H9 (cell line): ENCODE measurements at regions not wholly inside any gene's neighbourhood (a gene's known extent, or its start where the extent isn't known, plus 50 kb on each side); places are given as distances from the start of the nearest gene placed in this dataset.

Source experiments
- DNase-seq: peaks from one replicate; pipeline ENCODE4 v3.0.0-alpha.2; 2017
- H2AFZ ChIP-seq: one replicate; pipeline ENCODE4 v1.6.1; 2013; ENCODE audit warnings: mild to moderate bottlenecking, low read length, control low read depth, moderate library complexity
- H2AK5ac ChIP-seq: 2 replicates; pipeline ENCODE4 v1.6.1; 2013; ENCODE audit warnings: low read length, control low read depth, mixed read lengths; ENCODE audit not compliant: insufficient read length
- H2BK120ac ChIP-seq: one replicate; pipeline ENCODE4 v1.6.1; 2013; ENCODE audit warnings: low read depth, mild to moderate bottlenecking, low read length, control low read depth, inconsistent platforms; ENCODE audit not compliant: poor library complexity, severe bottlenecking
- H2BK12ac ChIP-seq: 2 replicates; pipeline ENCODE4 v1.6.1; 2013; ENCODE audit warnings: low read length, control low read depth, mixed read lengths, low read depth; ENCODE audit not compliant: insufficient read length
- H2BK15ac ChIP-seq: 2 replicates; pipeline ENCODE4 v1.6.1; 2013; ENCODE audit warnings: low read depth, low read length, control low read depth
- H2BK20ac ChIP-seq: one replicate; pipeline ENCODE4 v1.6.1; 2013; ENCODE audit warnings: low read depth, mild to moderate bottlenecking, low read length, control low read depth, inconsistent platforms; ENCODE audit not compliant: poor library complexity, severe bottlenecking
- H2BK5ac ChIP-seq: 2 replicates; pipeline ENCODE4 v1.6.1; 2013; ENCODE audit warnings: low read length, control low read depth, mixed read lengths; ENCODE audit not compliant: insufficient read length
- H3K14ac ChIP-seq: 2 replicates; pipeline ENCODE4 v1.6.1; 2013; ENCODE audit warnings: low read length, control low read depth; ENCODE audit not compliant: insufficient read depth
- H3K18ac ChIP-seq: 2 replicates; pipeline ENCODE4 v1.6.1; 2013; ENCODE audit warnings: low read depth, mild to moderate bottlenecking, mixed read lengths, low read length, control low read depth; ENCODE audit not compliant: insufficient read length
- H3K23ac ChIP-seq: 2 replicates; pipeline ENCODE4 v1.6.1; 2013; ENCODE audit warnings: low read length, control low read depth, mixed read lengths, low read depth; ENCODE audit not compliant: insufficient read length
- H3K23me2 ChIP-seq: 2 replicates; pipeline ENCODE4 v1.6.1; 2013; ENCODE audit warnings: low read depth, mild to moderate bottlenecking, mixed read lengths, low read length, control low read depth; ENCODE audit not compliant: insufficient read length, poor library complexity, severe bottlenecking
- H3K27ac ChIP-seq: 2 replicates; pipeline ENCODE4 v1.5.1; 2013; ENCODE audit warnings: low read length, control low read depth, mixed read lengths, low read depth; ENCODE audit not compliant: insufficient read length
- H3K27me3 ChIP-seq: 2 replicates; pipeline ENCODE4 v1.6.1; 2013; ENCODE audit warnings: low read length, control low read depth, inconsistent platforms; ENCODE audit not compliant: insufficient read depth
- H3K4ac ChIP-seq: 2 replicates; pipeline ENCODE4 v1.6.1; 2013; ENCODE audit warnings: low read depth, mild to moderate bottlenecking, control low read depth, inconsistent platforms, low read length, moderate library complexity
- H3K4me1 ChIP-seq: 2 replicates; pipeline ENCODE4 v1.6.1; 2013; ENCODE audit warnings: low read length, control low read depth, inconsistent platforms; ENCODE audit not compliant: insufficient read depth
- H3K4me2 ChIP-seq: 2 replicates; pipeline ENCODE4 v1.6.1; 2013; ENCODE audit warnings: low read length, control low read depth, mixed read lengths; ENCODE audit not compliant: insufficient read length, insufficient read depth
- H3K56ac ChIP-seq: 2 replicates; pipeline ENCODE4 v1.6.1; 2013; ENCODE audit warnings: low read depth, mild to moderate bottlenecking, mixed read lengths, low read length, control low read depth; ENCODE audit not compliant: insufficient read length
- H3K79me1 ChIP-seq: 2 replicates; pipeline ENCODE4 v1.6.1; 2013; ENCODE audit warnings: low read depth, mild to moderate bottlenecking, moderate library complexity, low read length, control low read depth, inconsistent platforms; ENCODE audit not compliant: insufficient read depth, poor library complexity, severe bottlenecking
- H3K79me2 ChIP-seq: 2 replicates; pipeline ENCODE4 v1.6.1; 2013; ENCODE audit warnings: low read length, control low read depth, inconsistent platforms; ENCODE audit not compliant: insufficient read depth
- H3K9ac ChIP-seq: 2 replicates; pipeline ENCODE4 v1.6.1; 2013; ENCODE audit warnings: low read length, control low read depth, mixed read lengths; ENCODE audit not compliant: insufficient read length; ENCODE audit errors: extremely low read depth
- H3K9me3 ChIP-seq: one replicate; pipeline ENCODE4 v1.6.1; 2013; ENCODE audit warnings: low read depth, low read length, inconsistent platforms; ENCODE audit not compliant: control insufficient read depth
- H3T11ph ChIP-seq: one replicate; pipeline ENCODE4 v1.6.1; 2013; ENCODE audit warnings: mild to moderate bottlenecking, low read length, control low read depth, inconsistent platforms
- H4K20me1 ChIP-seq: one replicate; pipeline ENCODE4 v1.6.1; 2013; ENCODE audit not compliant: control insufficient read depth, insufficient read length, insufficient read depth
- H4K5ac ChIP-seq: 2 replicates; pipeline ENCODE4 v1.6.1; 2013; ENCODE audit warnings: low read depth, mild to moderate bottlenecking, mixed read lengths, low read length, control low read depth; ENCODE audit not compliant: insufficient read length
- H4K8ac ChIP-seq: replicated peaks from 2 replicates; pipeline ENCODE4 v1.6.1; 2013; ENCODE audit warnings: low read length, control low read depth, mixed read lengths, low read depth; ENCODE audit not compliant: insufficient read length
- H4K91ac ChIP-seq: 2 replicates; pipeline ENCODE4 v1.6.1; 2013; ENCODE audit warnings: low read depth, mild to moderate bottlenecking, moderate library complexity, mixed read lengths, low read length, control low read depth; ENCODE audit not compliant: insufficient read length
- H3K27ac Mint-ChIP-seq, 3 experiments: 2 replicates in 2 of 3; 3 replicates in 1 of 3; pipeline ENCODE4 v1.8.0; 2020 to 2021; ENCODE audit warnings: mixed read lengths in 3 of 3, mild to moderate bottlenecking in 1 of 3, moderate library complexity in 1 of 3
- H3K27me3 Mint-ChIP-seq: 2 replicates; pipeline ENCODE4 v1.8.0; 2021; ENCODE audit warnings: low read depth, mild to moderate bottlenecking, moderate library complexity, mixed read lengths
- H3K36me3 Mint-ChIP-seq, 3 experiments: 2 replicates in 2 of 3; 3 replicates in 1 of 3; pipeline ENCODE4 v1.8.0; 2020 to 2021; ENCODE audit warnings: low read depth in 3 of 3, mixed read lengths in 3 of 3; ENCODE audit not compliant: insufficient read depth in 1 of 3
- H3K4me1 Mint-ChIP-seq, 2 experiments: 2 replicates each; pipeline ENCODE4 v1.8.0; 2020; ENCODE audit warnings: mixed read lengths in 2 of 2
- H3K4me3 Mint-ChIP-seq, 2 experiments: 2 replicates in 1 of 2; 3 replicates in 1 of 2; pipeline ENCODE4 v1.8.0; 2020 to 2021; ENCODE audit warnings: mild to moderate bottlenecking in 2 of 2, mixed read lengths in 2 of 2, moderate library complexity in 1 of 2
- H3K9me3 Mint-ChIP-seq, 2 experiments: 2 replicates in 1 of 2; 3 replicates in 1 of 2; pipeline ENCODE4 v1.8.0; 2020; ENCODE audit warnings: mild to moderate bottlenecking in 2 of 2, mixed read lengths in 2 of 2, moderate library complexity in 1 of 2
- WGBS: extraction: QIAGEN DNeasy Blood & Tissue Kit; methylation state at CpG from one replicate; pipeline ENCODE4 v1.1.7; 2013; ENCODE audit warnings: missing lambda C conversion rate, low lambda C conversion rate, mixed read lengths; ENCODE audit not compliant: insufficient read length; ENCODE audit errors: extremely low coverage; 5-methylcytosine and 5-hydroxymethylcytosine counted together
- TF ChIP-seq, protein P1 (sequence below): fragments of 200-600 bp; sonication (generic); conservative IDR thresholded peaks from 3 replicates; pipeline ENCODE4 v1.8.0; 2021; ENCODE audit warnings: antibody characterized with exemption, mild to moderate bottlenecking

DNA sequence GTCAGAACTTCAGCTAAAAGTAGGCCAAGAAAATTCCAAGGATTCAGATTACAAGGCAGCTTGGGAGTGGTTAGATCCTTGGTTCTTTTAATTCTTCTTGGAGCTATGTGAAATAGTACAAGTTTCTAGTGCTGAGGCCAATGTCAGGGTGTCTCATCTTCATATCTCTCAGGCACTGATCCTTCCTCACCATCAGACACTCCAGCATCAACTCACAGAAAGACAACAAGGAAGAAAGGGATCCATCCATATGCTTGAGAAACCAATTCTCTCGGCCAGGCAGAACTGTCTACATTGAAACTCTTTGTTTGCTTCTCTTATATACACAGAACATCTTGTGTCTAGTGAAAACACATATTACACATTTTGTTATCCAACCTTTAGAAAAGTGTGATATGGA, 362.1 kb upstream of the CCNH start:
- H3K4me2 ChIP-seq = no peak overlapping the region
- no peak overlapping the region for H3K23ac ChIP-seq
- no peaks in the 10 kb centered on the region for H3K9me3 ChIP-seq
- H3K23me2 ChIP-seq = no peaks in the 10 kb centered on the region
- H3K14ac ChIP-seq = no peak overlapping the region
- no peak overlapping the region for H3K27ac Mint-ChIP-seq
- no peak overlapping the region for H3K4ac ChIP-seq
- no peaks in the 10 kb centered on the region for H3K9me3 Mint-ChIP-seq
- H3K4me1 Mint-ChIP-seq = peaks cover 11 to 15% of the 10 kb centered on the region in 2 experiments
- no peak overlapping the region for H2BK120ac ChIP-seq
- H4K8ac ChIP-seq = no peak overlapping the region
- H2BK15ac ChIP-seq = no peak overlapping the region
- no peaks in the 10 kb centered on the region; the same call in 1 of the 2 replicates for H3K27me3 Mint-ChIP-seq
- H2AK5ac ChIP-seq = no peak overlapping the region
- H3K4me3 Mint-ChIP-seq = no peak overlapping the region
- no peaks in the 10 kb centered on the region for H4K20me1 ChIP-seq
- no peak overlapping the region for H2BK20ac ChIP-seq
- H2AFZ ChIP-seq = no peak overlapping the region
- H4K5ac ChIP-seq = no peak overlapping the region
- H3K79me1 ChIP-seq = no peaks in the 10 kb centered on the region
- H3T11ph ChIP-seq = no peak overlapping the region
- no peak overlapping the region for H3K9ac ChIP-seq
- DNase-seq = no peak
- no peak overlapping the region for H4K91ac ChIP-seq
- no peak overlapping the region for H2BK5ac ChIP-seq
- H3K36me3 Mint-ChIP-seq = no peaks in the 10 kb centered on the region
- no peaks in the 10 kb centered on the region for H3K79me2 ChIP-seq
- no CpG with 5 or more reads among the region's 1 CpG for WGBS
- no peaks in the 10 kb centered on the region for H3K27me3 ChIP-seq
- H3K56ac ChIP-seq = no peak overlapping the region
- H2BK12ac ChIP-seq = no peak overlapping the region
- no peak overlapping the region for H3K18ac ChIP-seq
- H3K27ac ChIP-seq = no peak overlapping the region
- TF ChIP-seq, protein P1, sequence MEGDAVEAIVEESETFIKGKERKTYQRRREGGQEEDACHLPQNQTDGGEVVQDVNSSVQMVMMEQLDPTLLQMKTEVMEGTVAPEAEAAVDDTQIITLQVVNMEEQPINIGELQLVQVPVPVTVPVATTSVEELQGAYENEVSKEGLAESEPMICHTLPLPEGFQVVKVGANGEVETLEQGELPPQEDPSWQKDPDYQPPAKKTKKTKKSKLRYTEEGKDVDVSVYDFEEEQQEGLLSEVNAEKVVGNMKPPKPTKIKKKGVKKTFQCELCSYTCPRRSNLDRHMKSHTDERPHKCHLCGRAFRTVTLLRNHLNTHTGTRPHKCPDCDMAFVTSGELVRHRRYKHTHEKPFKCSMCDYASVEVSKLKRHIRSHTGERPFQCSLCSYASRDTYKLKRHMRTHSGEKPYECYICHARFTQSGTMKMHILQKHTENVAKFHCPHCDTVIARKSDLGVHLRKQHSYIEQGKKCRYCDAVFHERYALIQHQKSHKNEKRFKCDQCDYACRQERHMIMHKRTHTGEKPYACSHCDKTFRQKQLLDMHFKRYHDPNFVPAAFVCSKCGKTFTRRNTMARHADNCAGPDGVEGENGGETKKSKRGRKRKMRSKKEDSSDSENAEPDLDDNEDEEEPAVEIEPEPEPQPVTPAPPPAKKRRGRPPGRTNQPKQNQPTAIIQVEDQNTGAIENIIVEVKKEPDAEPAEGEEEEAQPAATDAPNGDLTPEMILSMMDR = no peak
- no peaks in the 10 kb centered on the region; the same call in 1 of the 2 replicates for H3K4me1 ChIP-seq
